Body of pancreas (tissue), 4 donors: ENCODE measurements at regions not wholly inside any gene's neighbourhood (a gene's known extent, or its start where the extent isn't known, plus 50 kb on each side); places are given as distances from the start of the nearest gene placed in this dataset.

ENCODE experiments used
- CTCF ChIP-seq, 7 experiments: fragments of 450-650 bp in 4 of 7; fragments of 200-600 bp in 3 of 7; sonication (generic) in 3 of 7; IDR thresholded peaks; one replicate each; pipeline ENCODE4 v1.5.1; 2016 to 2019; ENCODE audit warnings: antibody characterized with exemption in 7 of 7
- POLR2A ChIP-seq, 3 donors: fragments of 450-650 bp; IDR thresholded peaks; one replicate each; pipeline ENCODE4 v1.6.1; 2016; ENCODE audit warnings: antibody characterized with exemption in 3 of 3, mild to moderate bottlenecking in 2 of 3

GRCh38 chr3:78026318-78026828, 986.5 kb downstream of the ROBO2 start:
- TF ChIP-seq CTCF (IDR thresholded peaks at IDR 0.05) (no peak), POLR2A (IDR thresholded peaks at IDR 0.05) (no peak)
